HG03342 (cell line): ENCODE measurements at regions not wholly inside any gene's neighbourhood (a gene's known extent, or its start where the extent isn't known, plus 50 kb on each side); places are given as distances from the start of the nearest gene placed in this dataset.
"Not testable (repeated sequence)": the region's sequence is repeated elsewhere in the genome, so short reads cannot be mapped to it uniquely, and the experiment has no call there.

Experiments used
- ATAC-seq: cut with Tn5 transposase; IDR thresholded peaks from one replicate; pipeline ENCODE4 v1.9.1; 2021; ENCODE audit warnings: mild to moderate bottlenecking, moderate library complexity; ENCODE audit not compliant: unreplicated experiment

DNA sequence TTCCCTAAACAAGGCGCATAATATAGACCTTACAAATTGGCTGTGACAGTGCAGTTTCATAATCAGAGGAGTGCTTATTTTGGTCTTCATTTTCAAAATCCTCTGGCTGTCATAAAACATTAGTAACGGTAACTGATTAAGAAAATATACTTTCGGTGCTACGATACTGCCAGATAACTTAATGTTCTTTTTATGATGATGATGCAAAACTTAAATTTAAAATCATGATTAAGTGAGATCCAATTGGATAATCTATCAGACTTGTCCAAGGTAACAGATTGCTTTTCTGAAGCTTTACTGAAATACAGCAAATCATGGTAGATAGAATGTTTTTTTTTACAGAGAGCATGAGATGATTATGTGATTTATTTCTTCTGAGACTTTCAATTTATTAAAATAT, 364.2 kb upstream of the CNTN3 start:
- ATAC-seq: no peak

DNA sequence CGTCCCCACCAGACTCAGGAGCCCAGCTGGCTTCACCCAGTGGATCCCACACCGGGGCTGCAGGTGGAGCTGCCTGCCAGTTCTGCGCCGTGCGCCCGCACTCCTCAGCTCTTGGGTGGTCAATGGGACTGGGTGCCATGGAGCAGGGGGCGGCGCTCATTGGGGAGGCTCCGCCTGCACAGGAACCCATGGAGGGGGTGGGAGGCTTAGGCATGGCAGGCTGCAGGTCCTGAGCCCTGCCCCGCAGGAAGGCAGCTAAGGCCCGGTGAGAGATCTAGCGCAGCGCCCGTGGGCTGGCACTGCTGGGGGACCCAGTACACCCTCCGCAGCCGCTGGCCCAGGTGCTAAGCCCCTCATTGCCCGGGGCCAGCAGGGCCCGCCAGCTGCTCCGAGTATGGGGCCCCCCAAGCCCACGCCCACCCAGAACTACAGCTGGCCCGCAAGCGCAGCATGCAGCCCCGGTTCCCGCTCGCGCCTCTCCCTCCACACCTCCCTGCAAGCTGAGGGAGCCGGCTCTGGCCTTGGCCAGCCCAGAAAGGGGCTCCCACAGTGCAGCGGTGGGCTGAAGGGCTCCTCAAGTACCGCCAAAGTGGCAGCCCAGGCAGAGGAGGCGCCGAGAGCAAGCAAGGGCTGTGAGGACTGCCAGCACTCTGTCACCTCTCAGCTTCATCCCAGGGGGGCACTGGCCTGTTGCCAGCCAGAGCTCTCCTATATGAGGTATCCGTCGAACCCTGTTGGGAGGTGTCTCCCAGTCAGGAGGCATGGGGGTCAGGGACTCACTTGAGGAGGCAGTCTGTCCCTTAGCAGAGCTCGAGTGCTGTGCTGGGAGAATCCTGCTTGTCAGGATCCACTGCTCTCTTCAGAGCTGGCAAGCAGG, 370.8 kb upstream of the CNTN3 start:
- not testable (repeated sequence) for ATAC-seq

- ATAC-seq: no peak
Measured at GRCh38 chr3:74988095-74988494, 373.6 kb upstream of the CNTN3 start.

- no peak for ATAC-seq
Measured at GRCh38 chr3:74992898-74993297, 378.4 kb upstream of the CNTN3 start.

DNA sequence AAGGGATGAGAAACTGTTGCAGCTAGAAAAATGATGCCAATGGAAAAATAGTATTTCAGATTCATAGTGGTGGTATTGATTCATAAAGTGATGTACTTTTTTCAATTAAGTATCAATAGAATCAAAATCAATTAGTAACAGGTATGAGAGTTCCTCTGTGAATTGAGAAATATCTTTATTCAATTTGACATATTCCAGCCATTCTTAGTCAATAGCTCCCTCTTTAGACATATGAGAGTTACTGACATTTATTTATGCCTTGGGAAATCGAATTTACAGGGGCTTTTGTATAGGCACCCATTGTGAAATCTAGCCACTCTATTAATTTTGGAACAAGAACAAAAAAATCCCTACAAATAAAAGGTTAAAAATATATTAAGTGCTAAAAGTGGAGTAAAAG, 386.9 kb upstream of the CNTN3 start:
- no peak for ATAC-seq

GRCh38 chr3:75012791-75013331, 398.4 kb upstream of the CNTN3 start:
- ATAC-seq: no peak

GRCh38 chr3:75014008-75014407, 399.5 kb upstream of the CNTN3 start:
- ATAC-seq: no peak

DNA sequence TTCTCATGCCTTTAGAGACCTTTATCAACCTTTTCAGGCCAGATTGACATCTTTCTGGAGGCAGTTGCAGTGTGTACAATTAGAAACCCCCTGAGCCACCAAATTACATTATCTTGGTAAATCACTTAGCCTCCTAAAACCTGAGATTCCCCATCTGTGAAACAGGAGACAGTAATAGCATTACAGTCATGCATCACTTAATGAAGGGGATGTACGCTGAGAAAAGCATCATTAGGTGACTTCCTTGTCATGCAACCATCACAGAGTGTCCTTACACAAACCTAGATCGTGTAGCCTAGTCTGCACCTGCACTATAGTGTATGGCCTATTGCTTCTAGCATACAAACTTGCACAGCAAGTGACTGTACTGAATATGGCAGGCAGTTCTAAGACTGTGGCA, 400.8 kb upstream of the CNTN3 start:
- ATAC-seq: no peak

DNA sequence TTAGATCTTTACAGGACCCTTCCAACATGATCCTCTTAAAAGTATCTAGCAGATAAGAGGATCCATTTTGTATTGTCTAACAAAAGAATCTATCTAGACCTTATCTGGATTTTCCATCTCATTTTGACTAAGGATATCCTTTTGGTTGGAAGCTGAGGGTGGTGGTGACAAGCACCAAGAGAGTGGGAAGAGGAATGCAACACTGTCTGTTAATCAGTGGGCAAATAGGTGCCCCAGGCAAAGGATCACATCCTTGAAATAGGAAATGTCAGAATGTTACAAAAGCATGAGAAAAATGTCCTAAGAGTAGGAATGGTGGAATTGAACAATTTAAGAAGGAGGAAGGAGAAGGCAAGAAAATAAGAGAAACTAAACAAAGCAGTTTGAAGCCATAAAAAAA, 420.7 kb upstream of the CNTN3 start:
- ATAC-seq: no peak

DNA sequence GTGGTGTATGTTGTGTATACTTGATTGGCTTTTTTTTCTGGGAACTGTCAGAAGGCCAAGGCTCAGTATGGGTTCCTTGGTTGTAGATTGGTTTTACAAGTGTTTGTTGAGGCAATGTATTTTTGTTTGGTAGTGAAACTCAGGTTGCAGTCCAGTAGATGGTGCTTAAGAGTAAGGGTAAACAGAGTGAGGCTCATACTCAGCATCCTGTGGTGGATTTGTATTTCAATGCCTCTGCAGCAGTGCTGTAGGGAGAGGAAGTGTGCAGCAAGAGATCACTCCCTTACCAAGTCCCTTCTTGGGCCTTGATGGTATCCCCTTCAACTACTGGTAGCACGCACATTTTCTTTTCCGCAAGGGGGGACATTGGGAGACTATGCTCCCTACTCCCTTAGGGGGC, 428.5 kb upstream of the CNTN3 start:
- no peak for ATAC-seq

GRCh38 chr3:75048650-75049049, 434.2 kb upstream of the CNTN3 start:
- ATAC-seq: no peak

- no peak for ATAC-seq
Measured at GRCh38 chr3:75049533-75049932, 435.1 kb upstream of the CNTN3 start.

DNA sequence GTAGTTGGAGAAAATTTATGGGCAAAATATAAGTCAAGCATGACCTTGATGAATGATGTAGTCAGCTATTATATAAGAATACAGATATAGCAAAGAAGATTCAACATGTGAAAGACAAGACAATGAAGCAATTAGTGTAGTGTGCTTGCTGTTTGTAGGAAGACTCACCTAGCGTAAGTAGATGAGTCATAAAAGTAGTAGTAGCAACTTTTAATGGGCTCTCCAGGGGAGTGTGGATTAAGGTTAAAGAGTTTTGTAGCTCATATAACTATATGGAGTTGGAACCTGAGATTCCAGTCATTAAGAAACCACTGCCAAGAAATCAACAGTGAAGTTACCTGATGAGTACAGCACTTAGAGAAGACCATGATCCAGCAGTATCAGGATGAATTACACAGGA, 444.7 kb upstream of the CNTN3 start:
- no peak for ATAC-seq

GRCh38 chr3:75061806-75062205, 447.3 kb upstream of the CNTN3 start:
- no peak for ATAC-seq

DNA sequence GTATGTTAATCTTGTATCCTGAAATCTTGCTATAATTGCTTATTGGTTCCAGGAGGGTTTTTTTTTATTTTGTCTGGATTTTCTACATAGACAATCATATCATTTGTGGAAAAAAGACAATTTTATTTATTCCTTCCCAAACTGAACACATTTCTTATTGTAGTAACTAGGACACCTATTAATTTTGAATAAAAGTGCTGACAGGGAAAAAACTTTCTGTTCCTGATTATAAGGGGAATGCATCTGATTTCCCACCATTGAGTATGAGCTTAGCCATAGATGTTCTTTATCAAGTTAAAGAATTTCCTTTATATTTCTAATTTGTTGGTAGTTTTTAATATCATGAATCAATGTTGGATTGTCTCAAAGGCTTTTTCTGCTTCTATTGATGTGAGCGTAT, 460.7 kb upstream of the CNTN3 start:
- ATAC-seq: no peak

DNA sequence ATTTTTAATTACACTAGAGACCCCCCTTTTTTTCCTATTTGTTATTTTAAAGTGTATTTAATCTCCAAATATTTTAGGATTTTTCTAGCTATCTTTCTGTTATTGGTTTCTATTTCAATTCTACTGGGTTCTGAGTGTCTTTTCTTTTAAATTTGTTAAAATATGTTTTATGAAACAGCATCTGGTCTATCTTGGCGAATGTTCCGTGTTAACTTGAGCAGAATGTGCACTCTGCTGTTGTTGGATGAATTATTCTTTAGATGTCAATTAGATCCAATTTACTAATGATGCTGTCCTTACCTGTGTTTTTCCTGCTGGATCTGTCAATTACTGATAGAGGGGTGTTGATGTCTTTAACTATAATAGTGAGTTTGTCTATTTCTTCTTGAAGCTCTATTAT, 462.0 kb upstream of the CNTN3 start:
- no peak for ATAC-seq

DNA sequence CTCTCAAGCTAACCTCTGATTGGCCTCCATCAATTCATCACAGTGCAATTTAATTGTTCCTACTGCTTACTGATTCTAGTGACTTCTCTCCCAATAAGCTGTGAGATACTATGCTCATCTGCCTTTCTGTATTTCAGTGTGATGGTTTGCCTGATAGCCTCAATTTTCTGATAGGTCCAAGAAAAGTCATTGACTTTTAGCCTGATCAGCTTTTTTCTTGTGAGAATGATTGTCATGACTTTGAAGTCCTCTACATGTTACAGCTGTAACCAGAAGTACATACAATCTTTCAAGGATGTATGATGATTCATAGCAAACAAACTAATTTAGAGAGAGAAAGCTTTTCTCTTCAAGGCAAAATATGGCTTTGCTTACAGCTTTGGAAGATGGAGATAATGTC, 463.8 kb upstream of the CNTN3 start:
- ATAC-seq: no peak

DNA sequence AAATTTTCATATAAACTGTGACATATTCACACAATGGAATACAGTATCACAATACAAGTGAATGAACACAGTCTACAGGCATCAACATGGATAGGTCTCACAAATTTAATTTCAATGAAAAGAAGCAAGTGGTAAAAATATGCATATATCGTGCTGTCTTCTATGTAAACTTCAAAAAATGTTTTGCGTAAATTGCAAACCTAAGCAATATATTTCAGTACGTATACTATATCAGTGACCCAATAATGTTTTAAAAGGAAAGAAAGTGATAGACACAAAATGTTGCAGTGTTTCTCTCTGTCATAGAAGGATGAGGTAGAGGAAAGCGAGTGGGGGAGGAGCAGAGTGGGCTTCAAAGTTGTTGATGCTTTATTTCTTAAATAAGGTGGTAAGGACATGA, 468.4 kb upstream of the CNTN3 start:
- ATAC-seq: no peak

DNA sequence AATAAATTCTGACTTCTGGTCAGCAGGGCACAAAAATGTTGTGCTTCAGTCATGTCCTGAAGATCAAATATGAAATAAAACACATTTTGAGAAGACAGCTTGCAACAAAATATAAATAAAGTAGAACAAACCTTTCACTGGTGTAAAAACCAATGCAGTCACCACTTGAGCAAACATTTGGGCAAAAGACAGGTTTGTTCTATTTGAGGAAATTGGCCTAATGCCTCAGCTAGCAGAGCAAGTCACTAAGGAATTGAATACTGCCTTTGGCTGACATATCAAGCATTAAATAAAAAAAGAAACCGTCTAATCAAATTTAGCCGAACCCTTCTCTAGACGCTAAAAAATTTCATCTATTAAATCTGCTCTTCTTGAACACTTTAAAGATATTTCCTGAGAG, 475.4 kb upstream of the CNTN3 start:
- no peak for ATAC-seq

DNA sequence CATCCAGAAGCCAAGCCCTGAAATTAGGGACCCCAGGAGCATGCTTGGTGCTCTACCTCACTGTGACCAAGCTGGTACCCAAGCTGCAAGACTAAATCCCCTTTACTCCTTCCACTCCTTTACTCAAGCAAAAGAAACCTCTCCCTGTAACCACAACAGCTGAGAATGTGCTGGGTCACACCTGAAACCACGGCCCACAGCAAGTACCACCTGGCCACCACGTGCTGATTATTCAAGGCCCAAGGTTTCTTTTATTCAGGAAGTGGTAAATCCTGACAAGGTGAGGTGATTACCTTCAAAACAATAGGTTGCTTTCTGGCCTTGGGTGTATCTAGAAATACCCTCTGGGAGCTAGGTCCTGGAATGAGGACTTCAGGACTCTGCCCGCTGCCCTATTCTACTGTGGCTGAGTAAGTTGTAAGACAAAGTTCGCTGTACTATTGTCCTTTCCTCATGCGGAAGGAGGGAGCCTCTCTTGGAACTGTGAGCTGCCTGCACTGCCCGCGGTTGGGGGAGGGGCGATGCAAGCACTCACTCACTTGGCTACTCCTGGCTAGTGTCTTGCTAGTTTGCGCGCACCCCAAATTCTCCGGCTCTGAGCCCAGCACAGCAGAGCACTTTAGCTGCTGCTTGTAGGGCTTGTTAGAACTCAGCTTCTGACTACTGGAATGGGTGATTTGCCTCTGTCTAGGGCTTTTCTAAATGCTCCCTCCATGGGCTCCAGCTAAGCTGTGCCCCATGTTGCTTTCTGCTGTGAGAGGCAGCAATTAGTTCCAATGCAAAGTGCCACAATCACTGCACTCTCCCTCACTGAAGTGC, 487.1 kb upstream of the CNTN3 start:
- ATAC-seq: no peak

- no peak for ATAC-seq
Measured at GRCh38 chr3:75110741-75111140, 496.3 kb upstream of the CNTN3 start.

GRCh38 chr3:75115695-75116094, 501.2 kb upstream of the CNTN3 start:
- ATAC-seq: no peak
